Uterus (tissue), 3 donors: ENCODE measurements at regions not wholly inside any gene's neighbourhood (a gene's known extent, or its start where the extent isn't known, plus 50 kb on each side); places are given as distances from the start of the nearest gene placed in this dataset.

Experiments used
- DNase-seq, 2 donors: peaks; one replicate each; pipeline ENCODE4 v3.0.0-alpha.2; 2019 to 2020
- H3K27ac ChIP-seq, 2 donors: fragments of 200-600 bp; sonication (generic); 1 replicate in 1 of 2; 2 replicates in 1 of 2; pipeline ENCODE4 v1.5.1; 2016 to 2018
- H3K27me3 ChIP-seq, 2 donors: fragments of 200-600 bp; sonication (generic); one replicate each; pipeline ENCODE4 v1.5.1; 2018 to 2019; ENCODE audit warnings: control low read depth in 1 of 2
- H3K36me3 ChIP-seq, 2 donors: fragments of 200-600 bp; sonication (generic); one replicate each; pipeline ENCODE4 v1.5.1; 2019; ENCODE audit warnings: control low read depth in 1 of 2
- H3K4me1 ChIP-seq, 2 donors: fragments of 200-600 bp; sonication (generic); one replicate each; pipeline ENCODE4 v1.5.1; 2018 to 2019; ENCODE audit warnings: control low read depth in 1 of 2
- H3K4me3 ChIP-seq, 2 donors: fragments of 200-600 bp; sonication (generic); 1 replicate in 1 of 2; 2 replicates in 1 of 2; pipeline ENCODE4 v1.5.1; 2018 to 2019; ENCODE audit warnings: mild to moderate bottlenecking in 1 of 2
- H3K9me3 ChIP-seq, 2 donors: fragments of 200-600 bp; sonication (generic); one replicate each; pipeline ENCODE4 v1.5.1; 2019; ENCODE audit warnings: control low read depth in 1 of 2
- POLR2A ChIP-seq, 2 donors: fragments of 450-650 bp; IDR thresholded peaks; one replicate each; pipeline ENCODE4 v1.6.1; 2016; ENCODE audit warnings: antibody characterized with exemption in 2 of 2, mild to moderate bottlenecking in 1 of 2, moderate library complexity in 1 of 2
- intact Hi-C: fragments of 100-400 bp; cut with DNase I; formaldehyde crosslinking; loops from one replicate; pipeline ENCODE4 v1.15.1; 2023; ENCODE audit warnings: low total_unique reads
- TF ChIP-seq, protein P1 (sequence below), 4 experiments: fragments of 200-600 bp in 2 of 4; fragments of 450-650 bp in 2 of 4; sonication (generic) in 2 of 4; IDR thresholded peaks; one replicate each; pipeline ENCODE4 v1.5.1; 2016 to 2019; ENCODE audit warnings: antibody characterized with exemption in 4 of 4, mild to moderate bottlenecking in 2 of 4, moderate library complexity in 1 of 4
- donor health status: DM: yes; HTN: yes; CAD: no.

DNA sequence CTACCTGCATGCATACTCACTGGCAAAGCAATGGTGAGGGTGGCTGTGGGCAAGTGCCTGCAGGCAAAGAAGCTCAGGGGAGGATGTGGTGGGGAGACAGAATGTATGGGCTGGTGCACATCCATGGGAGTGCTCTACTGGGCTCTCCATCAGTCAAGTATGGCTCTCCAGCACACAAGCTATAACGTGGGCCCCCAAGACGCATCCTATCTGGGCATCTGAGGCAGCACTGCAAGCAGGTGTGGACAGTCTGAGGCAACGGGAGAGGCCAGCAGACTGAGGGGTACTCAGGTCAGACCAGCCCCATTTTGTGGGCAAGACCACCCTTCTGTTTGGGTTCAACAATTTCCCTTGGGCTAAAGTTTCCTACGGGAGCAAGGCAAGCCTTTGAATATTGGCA lies 1227.8 kb downstream of the FAM133A start:
- Histone ChIP-seq H3K4me1 (no peaks in the 10 kb centered on the region), H3K9me3 (no peaks in the 10 kb centered on the region), H3K4me3 (no peak overlapping the region), H3K36me3 (no peaks in the 10 kb centered on the region), H3K27me3 (no peaks in the 10 kb centered on the region), H3K27ac (no peak overlapping the region)
- intact Hi-C loops: no loop called here
- DNase-seq: no peak
- no peak for TF ChIP-seq POLR2A (IDR thresholded peaks at IDR 0.05)
- TF ChIP-seq, protein P1, sequence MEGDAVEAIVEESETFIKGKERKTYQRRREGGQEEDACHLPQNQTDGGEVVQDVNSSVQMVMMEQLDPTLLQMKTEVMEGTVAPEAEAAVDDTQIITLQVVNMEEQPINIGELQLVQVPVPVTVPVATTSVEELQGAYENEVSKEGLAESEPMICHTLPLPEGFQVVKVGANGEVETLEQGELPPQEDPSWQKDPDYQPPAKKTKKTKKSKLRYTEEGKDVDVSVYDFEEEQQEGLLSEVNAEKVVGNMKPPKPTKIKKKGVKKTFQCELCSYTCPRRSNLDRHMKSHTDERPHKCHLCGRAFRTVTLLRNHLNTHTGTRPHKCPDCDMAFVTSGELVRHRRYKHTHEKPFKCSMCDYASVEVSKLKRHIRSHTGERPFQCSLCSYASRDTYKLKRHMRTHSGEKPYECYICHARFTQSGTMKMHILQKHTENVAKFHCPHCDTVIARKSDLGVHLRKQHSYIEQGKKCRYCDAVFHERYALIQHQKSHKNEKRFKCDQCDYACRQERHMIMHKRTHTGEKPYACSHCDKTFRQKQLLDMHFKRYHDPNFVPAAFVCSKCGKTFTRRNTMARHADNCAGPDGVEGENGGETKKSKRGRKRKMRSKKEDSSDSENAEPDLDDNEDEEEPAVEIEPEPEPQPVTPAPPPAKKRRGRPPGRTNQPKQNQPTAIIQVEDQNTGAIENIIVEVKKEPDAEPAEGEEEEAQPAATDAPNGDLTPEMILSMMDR (IDR thresholded peaks at IDR 0.05): no peak

DNA sequence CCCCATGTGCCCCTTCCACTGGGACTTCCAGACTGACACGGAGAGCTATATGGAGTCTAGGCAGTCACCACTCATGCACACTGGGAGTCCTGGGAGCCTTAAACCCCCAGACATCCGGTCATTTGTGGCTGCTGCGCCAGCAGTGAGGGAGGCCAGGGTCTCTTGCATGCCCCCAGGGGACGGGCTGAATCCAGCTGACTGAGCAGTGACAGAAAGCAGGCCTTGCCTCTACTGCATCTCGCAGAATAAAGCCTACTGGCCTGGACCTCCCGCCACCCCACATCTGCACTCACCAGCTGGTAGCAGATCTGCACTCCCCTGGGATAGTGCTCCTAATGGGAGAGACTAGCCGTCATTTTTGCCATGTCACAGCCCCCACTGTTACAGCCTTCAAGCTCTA lies 1234.2 kb downstream of the FAM133A start:
- H3K27me3 ChIP-seq: peaks cover 0 to 4% of the 10 kb centered on the region in 2 donors
- no peak for TF ChIP-seq POLR2A (IDR thresholded peaks at IDR 0.05)
- TF ChIP-seq, protein P1 (IDR thresholded peaks at IDR 0.05): no peak
- H3K27ac ChIP-seq: no peak overlapping the region
- intact Hi-C loops: no loop called here
- H3K4me3 ChIP-seq: no peak overlapping the region
- H3K9me3 ChIP-seq: no peaks in the 10 kb centered on the region
- no peaks in the 10 kb centered on the region for H3K36me3 ChIP-seq
- no peaks in the 10 kb centered on the region for H3K4me1 ChIP-seq
- DNase-seq: no peak

DNA sequence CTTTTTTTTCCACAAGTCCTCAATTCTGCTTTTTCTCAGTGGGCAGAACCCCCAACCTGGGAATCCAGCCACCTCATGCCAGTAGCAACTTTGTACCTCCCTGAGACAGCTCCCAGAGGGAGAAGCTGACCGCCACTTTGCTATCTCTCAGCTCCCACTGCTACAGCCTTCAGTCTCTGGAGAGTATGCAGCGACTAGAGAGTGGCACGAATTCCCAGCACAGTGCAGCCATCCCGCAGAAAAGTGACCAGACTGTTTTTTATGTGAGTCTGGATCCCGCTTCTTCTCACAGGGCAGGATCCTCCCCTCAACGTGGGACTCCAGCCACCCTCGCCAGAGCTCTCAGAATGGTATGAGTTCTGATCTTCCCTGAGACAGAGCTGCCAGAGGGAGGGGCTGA lies 1234.6 kb downstream of the FAM133A start:
- H3K27ac ChIP-seq: no peak overlapping the region
- H3K36me3 ChIP-seq: no peaks in the 10 kb centered on the region
- peaks cover 0 to 4% of the 10 kb centered on the region in 2 donors for H3K27me3 ChIP-seq
- intact Hi-C loops: no loop called here
- no peaks in the 10 kb centered on the region for H3K9me3 ChIP-seq
- DNase-seq: no peak
- H3K4me1 ChIP-seq: no peaks in the 10 kb centered on the region
- TF ChIP-seq POLR2A (IDR thresholded peaks at IDR 0.05): no peak
- TF ChIP-seq, protein P1 (IDR thresholded peaks at IDR 0.05): no peak
- no peak overlapping the region for H3K4me3 ChIP-seq

DNA sequence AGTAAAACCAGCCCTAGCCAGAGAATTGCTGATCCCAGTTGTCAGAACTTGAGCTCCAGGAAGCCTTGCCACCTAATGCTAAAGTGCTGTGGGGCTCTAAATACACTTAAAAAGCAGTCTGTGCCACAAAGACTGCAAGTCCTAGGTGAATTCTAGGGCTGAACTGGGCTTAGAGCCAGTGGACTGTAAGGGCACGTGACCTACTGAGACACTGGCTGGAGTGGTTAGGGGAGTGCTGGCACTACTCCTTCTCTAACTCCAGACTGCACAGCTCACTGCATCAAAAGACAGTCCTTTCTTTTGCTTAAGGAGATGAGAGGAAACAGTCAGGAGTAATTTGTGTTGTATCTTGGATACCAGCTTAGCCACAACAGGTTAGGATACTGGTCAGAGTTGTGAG lies 1240.2 kb downstream of the FAM133A start:
- no peaks in the 10 kb centered on the region for H3K27me3 ChIP-seq
- intact Hi-C loops: no loop called here
- H3K4me3 ChIP-seq: no peak overlapping the region
- no peaks in the 10 kb centered on the region for H3K4me1 ChIP-seq
- no peaks in the 10 kb centered on the region for H3K9me3 ChIP-seq
- H3K27ac ChIP-seq: no peak overlapping the region
- no peaks in the 10 kb centered on the region for H3K36me3 ChIP-seq
- DNase-seq: no peak
- TF ChIP-seq POLR2A (IDR thresholded peaks at IDR 0.05): no peak
- TF ChIP-seq, protein P1 (IDR thresholded peaks at IDR 0.05): no peak

DNA sequence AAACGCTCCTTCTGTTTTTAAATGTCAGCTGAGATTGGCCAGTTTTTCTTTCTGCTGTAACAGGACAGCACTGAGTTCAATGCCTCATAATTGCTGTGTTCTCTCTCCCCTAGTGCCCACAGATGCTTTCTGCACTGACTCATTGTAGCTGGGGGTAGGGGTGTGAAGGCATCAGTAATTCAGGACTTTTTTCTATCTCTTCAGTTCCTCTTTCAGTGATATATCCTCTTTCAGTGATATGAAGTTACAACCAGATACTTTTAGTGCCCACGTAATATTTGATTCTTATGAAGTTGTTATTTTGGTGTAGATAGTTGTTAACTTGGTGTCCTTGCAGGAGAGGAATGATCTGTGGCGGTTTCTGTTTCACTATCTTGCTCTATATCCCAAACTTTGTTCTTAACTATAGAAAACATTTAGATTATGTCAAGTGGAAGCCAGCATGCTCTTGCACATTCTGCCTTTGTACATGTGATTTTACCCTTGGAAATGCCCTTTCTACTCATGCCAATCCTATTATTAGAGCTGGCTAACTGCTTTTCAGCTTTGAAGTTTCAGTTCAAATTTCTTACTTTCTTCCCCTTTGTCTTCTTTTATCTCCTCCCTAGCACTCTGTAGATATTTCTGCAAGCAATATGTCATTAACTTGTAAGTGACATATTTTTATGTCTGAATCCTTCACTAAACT lies 1258.4 kb downstream of the FAM133A start:
- intact Hi-C loops: no loop called here
- peaks cover 0 to 4% of the 10 kb centered on the region in 2 donors for H3K27me3 ChIP-seq
- DNase-seq: no peak

More for the DNA sequence above, 1258.4 kb downstream of the FAM133A start:
- Histone ChIP-seq H3K27ac (no peak overlapping the region), H3K36me3 (no peaks in the 10 kb centered on the region), H3K9me3 (no peaks in the 10 kb centered on the region), H3K4me3 (no peak overlapping the region), H3K4me1 (no peaks in the 10 kb centered on the region)
- TF ChIP-seq, protein P1 (IDR thresholded peaks at IDR 0.05): no peak
- no peak for TF ChIP-seq POLR2A (IDR thresholded peaks at IDR 0.05)
